Peyer's patch (tissue), 4 donors: ENCODE measurements at regions not wholly inside any gene's neighbourhood (a gene's known extent, or its start where the extent isn't known, plus 50 kb on each side); places are given as distances from the start of the nearest gene placed in this dataset.

Source experiments
- DNase-seq, 3 donors: peaks; one replicate each; pipeline ENCODE4 v3.0.0-alpha.2; 2017 to 2019
- H3K27ac ChIP-seq, 4 donors: fragments of 200-600 bp; sonication (generic); one replicate each; pipeline ENCODE4 v1.5.1; 2016 to 2019
- H3K27me3 ChIP-seq, 2 donors: fragments of 200-600 bp; sonication (generic); one replicate each; pipeline ENCODE4 v1.5.1; 2019
- H3K36me3 ChIP-seq, 3 donors: fragments of 200-600 bp; sonication (generic); one replicate each; pipeline ENCODE4 v1.5.1; 2016 to 2019
- H3K4me1 ChIP-seq, 4 donors: fragments of 200-600 bp; sonication (generic); one replicate each; pipeline ENCODE4 v1.5.1; 2016 to 2019
- H3K4me3 ChIP-seq, 4 donors: fragments of 200-600 bp; sonication (generic); 1 replicate in 3 of 4; 2 replicates in 1 of 4; pipeline ENCODE4 v1.5.1; 2016 to 2019; ENCODE audit warnings: mild to moderate bottlenecking in 1 of 4
- H3K9me3 ChIP-seq, 4 donors: fragments of 200-600 bp; sonication (generic); one replicate each; pipeline ENCODE4 v1.5.1; 2016 to 2019; ENCODE audit warnings: mild to moderate bottlenecking in 1 of 4
- CTCF ChIP-seq, 6 experiments: fragments of 450-650 bp in 4 of 6; fragments of 200-600 bp in 2 of 6; sonication (generic) in 1 of 6; IDR thresholded peaks; one replicate each; pipeline ENCODE4 v1.5.1; 2017 to 2019; ENCODE audit warnings: antibody characterized with exemption in 6 of 6, mild to moderate bottlenecking in 3 of 6, moderate library complexity in 1 of 6
- POLR2A ChIP-seq, 2 donors: fragments of 450-650 bp; IDR thresholded peaks; one replicate each; pipeline ENCODE4 v1.5.1; 2017; ENCODE audit warnings: antibody characterized with exemption in 2 of 2, mild to moderate bottlenecking in 2 of 2, moderate library complexity in 2 of 2

- H3K4me3 ChIP-seq, result no peak overlapping the region
- H3K4me1 ChIP-seq, result no peaks in the 10 kb centered on the region
- H3K9me3 ChIP-seq, result peaks cover 0 to 4% (median 0%) of the 10 kb centered on the region in 4 donors
- no peak overlapping the region for H3K27ac ChIP-seq
- DNase-seq, result no peak
- TF ChIP-seq CTCF (IDR thresholded peaks at IDR 0.05), result no peak
- no peaks in the 10 kb centered on the region for H3K36me3 ChIP-seq
- no peaks in the 10 kb centered on the region for H3K27me3 ChIP-seq
Observed at GRCh38 chr14:83826838-83827237, 1703.1 kb upstream of the FLRT2 start.

GRCh38 chr14:83827383-83827782 is 1702.6 kb upstream of the FLRT2 start:
- no peak for TF ChIP-seq CTCF (IDR thresholded peaks at IDR 0.05)
- TF ChIP-seq POLR2A (IDR thresholded peaks at IDR 0.05), result no peak
- H3K27me3 ChIP-seq, result no peaks in the 10 kb centered on the region
- no peaks in the 10 kb centered on the region for H3K4me1 ChIP-seq

DNA sequence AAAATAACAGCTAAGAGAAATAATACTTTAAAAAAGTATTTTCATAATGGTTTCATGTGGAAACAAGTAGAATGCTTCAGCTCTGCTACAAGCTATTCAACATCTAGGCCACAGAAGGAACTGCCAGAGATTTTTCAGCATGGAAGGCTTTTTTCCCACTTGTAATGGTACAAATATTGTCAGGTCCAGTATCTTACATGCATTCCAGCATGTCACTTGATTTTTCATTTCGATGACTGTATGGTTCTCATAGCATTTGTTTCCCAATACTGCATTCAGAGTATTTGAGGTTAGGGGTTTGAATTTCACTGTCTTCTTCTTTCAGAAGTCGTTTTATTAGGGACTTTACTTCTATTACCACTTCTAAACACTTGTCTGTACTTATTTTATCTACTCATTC is 1701.5 kb upstream of the FLRT2 start:
- Histone ChIP-seq H3K27me3 (no peaks in the 10 kb centered on the region), H3K4me1 (no peaks in the 10 kb centered on the region), H3K27ac (no peak overlapping the region), H3K9me3 (peaks cover 0 to 4% (median 0%) of the 10 kb centered on the region in 4 donors), H3K36me3 (no peaks in the 10 kb centered on the region), H3K4me3 (no peak overlapping the region)
- no peak for TF ChIP-seq POLR2A (IDR thresholded peaks at IDR 0.05)
- no peak for TF ChIP-seq CTCF (IDR thresholded peaks at IDR 0.05)
- no peak for DNase-seq

More at GRCh38 chr14:83827383-83827782, 1702.6 kb upstream of the FLRT2 start:
- Histone ChIP-seq H3K9me3 (peaks cover 0 to 4% (median 0%) of the 10 kb centered on the region in 4 donors), H3K36me3 (no peaks in the 10 kb centered on the region), H3K4me3 (no peak overlapping the region), H3K27ac (no peak overlapping the region)
- no peak for DNase-seq

DNA sequence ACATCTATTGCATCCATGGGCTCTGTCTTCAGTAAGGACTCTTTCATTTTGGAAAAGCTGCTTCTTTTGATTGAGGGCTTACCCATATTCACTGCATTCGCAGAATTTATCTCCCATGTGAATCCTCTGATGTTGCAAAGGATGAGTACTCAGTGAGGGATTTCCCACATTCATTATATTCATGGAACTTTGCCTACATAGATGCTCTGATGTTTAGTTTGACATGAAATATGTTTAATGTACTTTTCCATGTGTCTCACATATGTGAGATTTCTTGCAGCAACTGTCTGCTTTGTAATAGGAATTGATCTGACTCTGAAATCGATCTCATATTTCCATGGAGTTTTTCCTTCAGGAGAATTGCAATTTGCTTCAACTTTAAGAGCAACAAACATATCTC is 1699.6 kb upstream of the FLRT2 start:
- no peaks in the 10 kb centered on the region for H3K27me3 ChIP-seq
- TF ChIP-seq CTCF (IDR thresholded peaks at IDR 0.05), result no peak
- no peak for TF ChIP-seq POLR2A (IDR thresholded peaks at IDR 0.05)
- H3K27ac ChIP-seq, result no peak overlapping the region
- DNase-seq, result no peak
- no peaks in the 10 kb centered on the region for H3K36me3 ChIP-seq
- H3K9me3 ChIP-seq, result peaks cover 0 to 2% (median 0%) of the 10 kb centered on the region in 4 donors
- H3K4me1 ChIP-seq, result no peaks in the 10 kb centered on the region
- H3K4me3 ChIP-seq, result no peak overlapping the region

- no peaks in the 10 kb centered on the region for H3K4me1 ChIP-seq
- no peaks in the 10 kb centered on the region for H3K9me3 ChIP-seq
- no peak overlapping the region for H3K4me3 ChIP-seq
- no peak for TF ChIP-seq CTCF (IDR thresholded peaks at IDR 0.05)
- TF ChIP-seq POLR2A (IDR thresholded peaks at IDR 0.05), result no peak
- no peak for DNase-seq
- H3K27ac ChIP-seq, result no peak overlapping the region
- H3K36me3 ChIP-seq, result no peaks in the 10 kb centered on the region
- no peaks in the 10 kb centered on the region for H3K27me3 ChIP-seq
Observed at GRCh38 chr14:83838226-83838625, 1691.7 kb upstream of the FLRT2 start.

GRCh38 chr14:83842547-83842946 is 1687.4 kb upstream of the FLRT2 start:
- Histone ChIP-seq H3K9me3 (no peaks in the 10 kb centered on the region), H3K27me3 (no peaks in the 10 kb centered on the region), H3K4me3 (no peak overlapping the region), H3K4me1 (no peaks in the 10 kb centered on the region), H3K36me3 (no peaks in the 10 kb centered on the region), H3K27ac (no peak overlapping the region)
- TF ChIP-seq CTCF (IDR thresholded peaks at IDR 0.05) (no peak), POLR2A (IDR thresholded peaks at IDR 0.05) (no peak)
- no peak for DNase-seq
